GM06990 (cell line): ENCODE measurements at regions not wholly inside any gene's neighbourhood (a gene's known extent, or its start where the extent isn't known, plus 50 kb on each side); places are given as distances from the start of the nearest gene placed in this dataset.

Experiments
- DNase-seq: peaks from one replicate; pipeline ENCODE4 v3.0.0-alpha.2; 2011; ENCODE audit not compliant: insufficient read length; ENCODE audit errors: extremely low read depth
- H3K27me3 ChIP-seq: replicated peaks from 2 replicates; pipeline ENCODE4 v1.6.0; 2011; ENCODE audit warnings: low read length; ENCODE audit not compliant: control insufficient read depth, insufficient read depth
- H3K36me3 ChIP-seq: 2 replicates; pipeline ENCODE4 v1.5.1; 2011; ENCODE audit warnings: low read length; ENCODE audit not compliant: control insufficient read depth, insufficient read depth
- H3K4me3 ChIP-seq: replicated peaks from 2 replicates; pipeline ENCODE4 v1.5.1; 2011; ENCODE audit warnings: low read depth, mild to moderate bottlenecking, control low read depth, low read length
- CTCF ChIP-seq: IDR thresholded peaks from 2 replicates; pipeline ENCODE4 v1.5.1; 2011; ENCODE audit warnings: low read length, control low read depth, mild to moderate bottlenecking, inconsistent platforms; ENCODE audit not compliant: insufficient read depth, poor library complexity, severe bottlenecking

GRCh38 chr15:48046813-48047438, 73.9 kb upstream of the SLC24A5 start:
- Histone ChIP-seq H3K4me3 (no peak overlapping the region), H3K27me3 (no peaks in the 10 kb centered on the region), H3K36me3 (no peaks in the 10 kb centered on the region)
- no peak for DNase-seq
- no peak for TF ChIP-seq CTCF

GRCh38 chr15:48049736-48050135, 71.1 kb upstream of the SLC24A5 start:
- TF ChIP-seq CTCF, result no peak
- H3K4me3 ChIP-seq, result no peak overlapping the region
- no peak for DNase-seq
- no peaks in the 10 kb centered on the region for H3K36me3 ChIP-seq
- no peaks in the 10 kb centered on the region for H3K27me3 ChIP-seq

GRCh38 chr15:48052946-48053345, 67.8 kb upstream of the SLC24A5 start:
- Histone ChIP-seq H3K27me3 (no peaks in the 10 kb centered on the region), H3K4me3 (no peak overlapping the region), H3K36me3 (no peaks in the 10 kb centered on the region)
- no peak for DNase-seq
- TF ChIP-seq CTCF, result no peak

GRCh38 chr15:48058371-48058770, 62.4 kb upstream of the SLC24A5 start:
- Histone ChIP-seq H3K36me3 (no peaks in the 10 kb centered on the region), H3K4me3 (no peak overlapping the region), H3K27me3 (no peaks in the 10 kb centered on the region)
- TF ChIP-seq CTCF, result no peak
- no peak for DNase-seq

GRCh38 chr15:48059791-48060190, 61.0 kb upstream of the SLC24A5 start:
- no peak for TF ChIP-seq CTCF
- no peak for DNase-seq
- H3K36me3 ChIP-seq, result no peaks in the 10 kb centered on the region
- no peaks in the 10 kb centered on the region for H3K27me3 ChIP-seq
- H3K4me3 ChIP-seq, result no peak overlapping the region

- no peak for TF ChIP-seq CTCF
- Histone ChIP-seq H3K36me3 (no peaks in the 10 kb centered on the region), H3K4me3 (no peak overlapping the region), H3K27me3 (no peaks in the 10 kb centered on the region)
- DNase-seq, result no peak
These were observed 60.4 kb upstream of the SLC24A5 start for GRCh38 chr15:48060396-48060795.
